ENCODE measurements at regions not wholly inside any gene's neighbourhood (a gene's known extent, or its start where the extent isn't known, plus 50 kb on each side); places are given as distances from the start of the nearest gene placed in this dataset.

DNA sequence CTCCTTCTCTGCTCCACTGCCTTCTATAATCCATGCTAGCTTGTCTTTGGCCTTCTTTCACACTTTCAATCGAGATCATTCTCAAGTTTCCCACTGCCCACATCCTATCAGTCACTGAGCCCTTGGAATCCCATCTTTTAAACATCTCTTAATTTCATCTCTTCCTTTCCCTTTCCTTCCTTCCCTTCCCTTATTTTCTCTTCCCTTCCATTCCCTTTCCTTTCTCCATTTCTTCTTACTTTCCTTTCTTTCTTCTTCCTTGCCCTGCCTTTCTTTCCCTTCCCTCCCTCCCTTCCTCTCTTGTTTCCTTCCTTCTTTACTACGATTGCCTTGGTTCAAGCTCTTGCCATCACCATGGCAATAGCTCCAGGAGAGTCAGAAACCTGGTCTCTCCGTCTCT, 183.8 kb downstream of the EMP1 start:
- Histone ChIP-seq H2AFZ (no peak overlapping the region), H3K27me3 (no peaks in the 10 kb centered on the region), H4K20me1 (ENCODE audit: insufficient read depth, poor library complexity, severe bottlenecking) (no peaks in the 10 kb centered on the region), H3K9me3 (ENCODE audit: low read depth) (no peaks in the 10 kb centered on the region), H3K36me3 (replicated peaks; ENCODE audit: insufficient read depth, low read depth) (no peaks in the 10 kb centered on the region), H3K79me2 (no peaks in the 10 kb centered on the region), H3K4me2 (no peak overlapping the region), H3K27ac (no peak overlapping the region), H3K9me2 (replicated peaks; ENCODE audit: insufficient read depth) (no peaks in the 10 kb centered on the region), H3K4me3 (no peak overlapping the region), H3K4me1 (ENCODE audit: insufficient read depth) (peaks cover 28% of the 10 kb centered on the region)
- 94% methylated on average over 3 of the region's 3 CpGs for WGBS (ENCODE audit: low lambda C conversion rate, missing lambda C conversion rate)
- TF ChIP-seq EZH2 (IDR thresholded peaks at IDR 0.05; ENCODE audit: borderline replicate concordance), result no peak
- TF ChIP-seq, protein P1, sequence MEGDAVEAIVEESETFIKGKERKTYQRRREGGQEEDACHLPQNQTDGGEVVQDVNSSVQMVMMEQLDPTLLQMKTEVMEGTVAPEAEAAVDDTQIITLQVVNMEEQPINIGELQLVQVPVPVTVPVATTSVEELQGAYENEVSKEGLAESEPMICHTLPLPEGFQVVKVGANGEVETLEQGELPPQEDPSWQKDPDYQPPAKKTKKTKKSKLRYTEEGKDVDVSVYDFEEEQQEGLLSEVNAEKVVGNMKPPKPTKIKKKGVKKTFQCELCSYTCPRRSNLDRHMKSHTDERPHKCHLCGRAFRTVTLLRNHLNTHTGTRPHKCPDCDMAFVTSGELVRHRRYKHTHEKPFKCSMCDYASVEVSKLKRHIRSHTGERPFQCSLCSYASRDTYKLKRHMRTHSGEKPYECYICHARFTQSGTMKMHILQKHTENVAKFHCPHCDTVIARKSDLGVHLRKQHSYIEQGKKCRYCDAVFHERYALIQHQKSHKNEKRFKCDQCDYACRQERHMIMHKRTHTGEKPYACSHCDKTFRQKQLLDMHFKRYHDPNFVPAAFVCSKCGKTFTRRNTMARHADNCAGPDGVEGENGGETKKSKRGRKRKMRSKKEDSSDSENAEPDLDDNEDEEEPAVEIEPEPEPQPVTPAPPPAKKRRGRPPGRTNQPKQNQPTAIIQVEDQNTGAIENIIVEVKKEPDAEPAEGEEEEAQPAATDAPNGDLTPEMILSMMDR (IDR thresholded peaks at IDR 0.05; ENCODE audit: poor library complexity), result no peak
- no peak for TF ChIP-seq EZH2phosphoT487 (IDR thresholded peaks at IDR 0.05; ENCODE audit: low read depth, severe bottlenecking, unreplicated experiment)
- DNase-seq (ENCODE audit: low spot score), result no peak

DNA sequence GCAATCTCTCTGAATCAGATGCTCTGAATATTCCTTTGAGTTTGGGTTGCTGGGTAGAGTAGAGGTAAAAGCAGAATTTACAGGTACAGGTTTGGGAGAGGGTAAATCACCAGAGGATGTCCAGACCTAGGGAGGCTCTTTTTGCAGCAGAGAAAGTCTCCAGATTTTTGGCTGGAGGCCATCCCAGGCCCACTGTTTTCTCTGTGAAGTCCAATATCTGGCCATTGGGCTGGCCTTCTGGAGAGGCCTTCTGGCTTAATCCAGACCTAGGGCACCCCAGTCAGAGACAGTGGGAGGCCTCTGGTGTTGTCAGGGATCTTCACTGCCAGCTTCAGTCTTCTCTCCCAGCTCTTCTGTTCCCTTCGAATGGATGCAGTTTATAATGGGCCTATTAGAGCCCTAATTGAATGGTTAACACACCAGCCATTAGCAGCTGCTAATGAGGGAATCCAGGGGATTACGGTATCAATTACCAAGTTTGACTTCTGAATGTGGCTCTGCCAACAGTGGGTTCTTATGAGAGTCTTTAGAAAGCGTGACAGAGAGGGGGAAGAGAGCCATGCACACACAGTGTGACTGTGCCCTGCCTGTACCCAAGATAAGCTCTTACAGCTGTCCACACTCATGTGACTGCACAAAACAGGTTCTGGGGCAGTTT, 183.1 kb downstream of the EMP1 start:
- H3K9me2 ChIP-seq (replicated peaks; ENCODE audit: insufficient read depth), result no peaks in the 10 kb centered on the region
- no peak for DNase-seq (ENCODE audit: low spot score)
- H3K27ac ChIP-seq, result no peak overlapping the region
- no peaks in the 10 kb centered on the region for H3K9me3 ChIP-seq (ENCODE audit: low read depth)
- 78% methylated on average over 3 of the region's 3 CpGs for WGBS (ENCODE audit: low lambda C conversion rate, missing lambda C conversion rate)
- no peaks in the 10 kb centered on the region for H3K36me3 ChIP-seq (replicated peaks; ENCODE audit: insufficient read depth, low read depth)
- H3K4me1 ChIP-seq (ENCODE audit: insufficient read depth), result peaks cover 30% of the 10 kb centered on the region
- no peak for TF ChIP-seq EZH2phosphoT487 (IDR thresholded peaks at IDR 0.05; ENCODE audit: low read depth, severe bottlenecking, unreplicated experiment)
- TF ChIP-seq EZH2 (IDR thresholded peaks at IDR 0.05; ENCODE audit: borderline replicate concordance), result no peak
- TF ChIP-seq, protein P1 (IDR thresholded peaks at IDR 0.05; ENCODE audit: poor library complexity), result no peak
- no peaks in the 10 kb centered on the region for H3K79me2 ChIP-seq
- H2AFZ ChIP-seq, result no peak overlapping the region
- no peaks in the 10 kb centered on the region for H4K20me1 ChIP-seq (ENCODE audit: insufficient read depth, poor library complexity, severe bottlenecking)
- H3K27me3 ChIP-seq, result no peaks in the 10 kb centered on the region
- no peak overlapping the region for H3K4me3 ChIP-seq
- H3K4me2 ChIP-seq, result no peak overlapping the region

DNA sequence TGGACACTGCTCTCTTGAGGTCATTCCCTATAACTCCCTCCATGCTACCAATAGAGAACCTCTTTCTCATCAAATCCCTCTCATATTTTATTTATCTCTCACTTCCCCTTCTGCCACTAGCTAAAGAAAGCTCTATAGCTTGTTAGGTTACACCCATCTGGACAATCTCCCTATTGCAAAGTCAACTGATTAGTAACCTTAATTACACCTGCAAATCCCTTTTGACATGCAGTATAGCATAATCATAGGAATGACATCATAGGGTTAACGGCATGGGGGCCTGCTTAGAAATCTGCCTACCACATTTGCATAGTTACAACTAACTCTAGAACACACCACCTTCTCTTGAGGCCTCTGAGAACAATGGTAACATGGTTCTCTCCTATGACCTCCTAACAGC, 181.2 kb downstream of the EMP1 start:
- H3K79me2 ChIP-seq, result no peaks in the 10 kb centered on the region
- H3K27me3 ChIP-seq, result no peaks in the 10 kb centered on the region
- peak overlapping the region; percentile 93 for H3K27ac ChIP-seq
- TF ChIP-seq, protein P1 (IDR thresholded peaks at IDR 0.05; ENCODE audit: poor library complexity), result no peak
- TF ChIP-seq EZH2phosphoT487 (IDR thresholded peaks at IDR 0.05; ENCODE audit: low read depth, severe bottlenecking, unreplicated experiment) (no peak), EZH2 (IDR thresholded peaks at IDR 0.05; ENCODE audit: borderline replicate concordance) (no peak)
- no peaks in the 10 kb centered on the region for H4K20me1 ChIP-seq (ENCODE audit: insufficient read depth, poor library complexity, severe bottlenecking)
- H3K4me1 ChIP-seq (ENCODE audit: insufficient read depth), result peaks cover 25% of the 10 kb centered on the region
- H3K9me3 ChIP-seq (ENCODE audit: low read depth), result no peaks in the 10 kb centered on the region
- 83% methylated on average over 1 of the region's 1 CpG for WGBS (ENCODE audit: low lambda C conversion rate, missing lambda C conversion rate)
- no peak overlapping the region for H3K4me2 ChIP-seq
- DNase-seq (ENCODE audit: low spot score), result no peak
- no peak overlapping the region for H3K4me3 ChIP-seq
- H3K9me2 ChIP-seq (replicated peaks; ENCODE audit: insufficient read depth), result no peaks in the 10 kb centered on the region
- no peak overlapping the region for H2AFZ ChIP-seq
- H3K36me3 ChIP-seq (replicated peaks; ENCODE audit: insufficient read depth, low read depth), result no peaks in the 10 kb centered on the region
